ENCODE measurements at regions not wholly inside any gene's neighbourhood (a gene's known extent, or its start where the extent isn't known, plus 50 kb on each side); places are given as distances from the start of the nearest gene placed in this dataset.
"Not testable (repeated sequence)": the region's sequence is repeated elsewhere in the genome, so short reads cannot be mapped to it uniquely, and the experiment has no call there.

DNA sequence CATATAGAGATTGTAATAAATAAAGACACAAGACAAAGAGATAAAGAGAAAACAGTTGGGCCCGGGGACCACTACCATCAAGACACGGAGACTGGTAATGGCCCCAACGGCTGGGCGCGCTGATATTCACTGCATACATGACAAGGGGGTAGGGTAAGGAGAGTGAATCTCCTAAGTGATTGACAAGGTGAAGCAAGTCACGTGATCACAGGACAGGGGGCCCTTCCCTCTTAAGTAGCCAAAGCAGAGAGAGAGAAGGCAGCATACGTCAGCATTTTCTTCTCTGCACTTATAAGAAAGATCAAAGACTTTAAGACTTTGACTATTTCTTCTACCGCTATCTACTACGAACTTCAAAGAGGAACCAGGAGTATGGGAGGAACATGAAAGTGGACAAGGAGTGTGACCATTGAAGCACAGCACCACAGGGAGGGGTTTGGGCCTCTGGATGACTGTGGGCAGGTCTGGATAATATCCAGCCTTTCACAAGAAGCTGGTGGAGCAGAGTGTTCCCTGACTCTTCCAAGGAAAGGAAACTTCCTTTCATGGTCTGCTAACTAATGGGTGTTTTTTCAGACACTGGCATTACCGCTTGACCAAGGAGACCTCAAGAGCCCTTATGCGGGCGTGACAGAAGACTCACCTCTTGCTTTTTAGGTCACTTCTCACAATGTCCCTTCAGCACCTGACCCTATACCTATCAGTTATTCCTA lies 75.6 kb downstream of the MRPL39 start:
- not testable (repeated sequence) for DNase-seq (ENCODE audit: low spot score)

DNA sequence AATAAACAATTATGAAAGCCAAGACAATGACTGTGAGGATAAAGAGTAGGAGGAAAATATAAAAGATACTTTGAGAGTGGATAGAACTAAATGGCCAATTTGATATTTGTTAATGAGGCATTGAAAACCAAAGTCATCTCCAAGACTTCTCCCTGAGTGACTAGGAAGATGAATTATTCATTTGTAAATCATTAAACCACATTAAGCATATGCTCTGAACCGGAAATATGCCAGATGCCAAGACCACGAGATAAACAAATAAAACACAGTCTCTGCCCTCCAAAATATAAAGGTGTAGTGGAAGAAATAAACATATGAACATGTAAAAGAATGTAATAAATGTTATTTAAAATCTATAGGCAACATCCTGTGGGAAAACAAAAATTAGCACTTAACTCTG lies 78.8 kb downstream of the MRPL39 start:
- peak; percentile 25 for DNase-seq (ENCODE audit: low spot score)

DNA sequence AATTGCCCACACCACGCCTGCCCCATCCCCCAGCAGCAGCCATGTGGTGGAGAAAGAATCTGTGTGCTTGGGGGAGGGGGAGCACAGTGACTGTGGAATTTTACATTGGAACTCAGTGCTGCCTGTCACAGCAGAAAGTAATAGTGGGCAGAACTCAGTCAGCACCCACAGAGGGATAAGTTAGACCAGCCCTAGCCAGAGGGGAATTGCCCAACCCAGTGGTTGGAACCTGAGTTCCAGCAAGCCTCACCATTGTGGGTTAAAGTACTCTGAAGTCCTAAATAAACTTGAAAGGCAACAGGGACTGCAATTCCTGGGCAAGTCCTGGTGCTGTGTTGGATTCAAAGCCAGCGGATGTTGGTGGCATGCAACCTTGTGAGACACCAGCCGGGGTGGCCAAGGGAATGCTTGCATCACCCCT lies 88.8 kb downstream of the MRPL39 start:
- no peak for DNase-seq (ENCODE audit: low spot score)

DNA sequence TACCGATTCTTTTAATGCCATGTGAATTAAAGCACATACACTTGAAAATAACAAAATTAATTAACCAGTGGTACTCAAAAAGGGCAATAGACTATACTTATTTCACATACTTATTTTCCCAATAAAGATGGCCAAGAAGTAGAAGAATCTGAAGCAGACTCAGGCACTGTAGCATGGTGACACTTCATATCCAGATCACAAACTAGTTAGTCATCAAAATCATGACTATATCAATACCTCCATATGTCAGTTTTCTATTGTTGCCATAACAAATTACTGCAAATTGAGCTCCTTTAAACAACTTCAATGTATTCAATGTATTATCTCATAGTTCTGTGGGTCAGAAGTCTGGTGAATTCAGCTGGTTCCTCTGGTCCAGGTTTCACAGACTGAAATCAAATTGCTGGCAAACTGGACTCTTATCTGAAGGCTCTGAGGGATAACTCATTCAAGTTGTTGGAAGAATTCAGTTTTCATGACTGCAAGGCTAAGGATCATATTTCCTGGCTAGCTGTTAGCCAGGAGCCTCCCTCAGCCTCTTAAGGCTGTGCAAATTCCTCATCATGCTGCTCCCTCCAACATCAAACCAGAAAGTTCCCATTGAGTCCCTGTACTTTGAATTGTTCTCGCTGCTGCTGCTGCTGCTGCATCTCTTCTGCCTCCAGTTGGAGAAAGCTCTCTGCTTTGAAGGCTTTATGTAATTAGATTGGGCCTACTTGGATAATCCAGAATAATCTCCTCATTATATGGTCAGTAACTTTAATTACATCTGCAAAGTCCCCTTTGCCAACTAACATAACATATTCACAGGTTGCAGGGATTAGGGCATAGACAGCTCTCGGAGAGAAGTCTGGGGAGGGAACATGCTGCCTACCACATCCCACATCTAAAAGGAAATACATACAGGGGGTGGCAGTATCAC lies 91.5 kb downstream of the MRPL39 start:
- no peak for DNase-seq (ENCODE audit: low spot score)

DNA sequence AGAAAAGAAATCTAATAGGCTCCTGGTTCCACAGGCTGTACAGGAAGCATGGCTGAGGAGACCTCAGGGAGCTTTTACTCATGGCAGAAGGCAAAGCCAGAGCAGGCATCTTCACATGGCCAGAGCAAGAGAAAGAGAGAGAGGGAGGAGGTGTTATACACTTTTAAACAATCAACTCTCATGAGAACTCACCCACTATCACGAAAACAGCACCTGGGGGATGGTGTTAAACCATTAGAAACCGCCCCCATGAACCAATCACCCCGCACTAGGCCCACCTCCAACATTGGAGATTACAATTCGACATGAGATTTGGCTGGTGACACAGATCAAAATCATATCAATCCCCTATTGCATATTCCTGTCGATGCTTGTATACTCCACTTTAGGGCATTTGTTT lies 93.5 kb downstream of the MRPL39 start:
- no peak for DNase-seq (ENCODE audit: low spot score)

DNA sequence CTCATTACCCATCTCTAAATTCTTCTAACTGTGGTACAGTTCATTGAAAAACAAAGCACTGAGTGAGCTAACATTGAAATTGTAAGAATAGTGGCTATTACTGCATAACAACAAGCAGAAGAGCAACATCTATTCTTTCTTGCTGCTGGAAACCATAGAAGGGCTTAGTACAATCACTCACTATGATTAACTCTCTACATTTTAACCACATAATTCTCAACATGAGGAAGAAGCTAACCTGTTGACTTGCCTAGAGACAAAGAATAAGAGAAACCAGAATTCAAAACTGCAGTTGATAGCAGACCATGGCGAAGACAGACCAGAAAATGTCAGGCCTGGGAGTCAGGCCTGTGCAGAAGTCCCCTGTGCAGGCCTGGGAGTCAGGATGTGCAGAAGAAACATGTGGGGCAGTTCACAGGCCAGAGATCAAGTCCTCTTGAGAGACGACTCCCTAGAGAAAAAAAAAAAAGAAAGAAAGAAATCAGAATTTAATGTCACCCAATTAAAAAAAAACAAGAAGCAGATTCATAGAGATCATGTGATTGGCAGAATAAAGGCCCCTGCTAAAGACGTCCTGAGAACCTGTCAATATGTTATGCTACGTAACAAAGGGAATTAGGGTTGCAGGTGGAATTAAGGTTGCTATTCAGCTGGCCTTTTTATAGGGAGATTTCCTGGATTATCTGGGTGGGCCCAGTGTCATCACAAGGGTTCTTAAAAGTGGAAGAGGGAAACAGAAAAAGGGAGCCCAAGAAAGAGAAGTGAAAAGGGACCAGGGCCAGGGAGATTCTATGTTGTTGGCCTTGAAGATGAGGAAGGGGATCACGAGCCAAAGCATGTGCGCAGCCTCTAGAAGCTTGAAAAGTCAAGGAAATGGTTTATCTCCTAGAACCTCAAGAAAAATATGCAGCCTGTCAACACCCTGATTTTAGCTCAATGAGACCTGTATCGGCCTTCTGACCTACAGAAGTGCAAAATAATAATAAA lies 94.9 kb downstream of the MRPL39 start:
- DNase-seq (ENCODE audit: low spot score) = no peak

DNA sequence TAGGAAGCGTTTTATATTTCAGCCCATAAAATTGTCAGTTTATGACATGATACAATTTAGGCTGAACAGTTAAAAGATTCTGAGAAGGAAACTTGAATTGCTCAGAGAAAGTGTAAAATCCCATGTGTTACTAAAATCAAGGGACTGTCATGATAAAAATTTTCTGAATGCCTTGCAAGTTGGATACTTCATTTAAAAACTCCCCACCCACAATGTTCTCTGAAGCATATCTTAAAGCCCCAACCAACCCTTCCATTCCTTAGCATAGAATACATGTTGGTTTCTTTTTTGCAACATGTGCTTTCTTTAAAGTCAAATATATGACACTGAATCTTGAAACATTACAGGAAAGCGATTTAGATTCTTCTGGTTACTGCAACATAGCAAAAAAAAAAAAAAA lies 97.4 kb downstream of the MRPL39 start:
- DNase-seq (ENCODE audit: low spot score) = no peak

DNA sequence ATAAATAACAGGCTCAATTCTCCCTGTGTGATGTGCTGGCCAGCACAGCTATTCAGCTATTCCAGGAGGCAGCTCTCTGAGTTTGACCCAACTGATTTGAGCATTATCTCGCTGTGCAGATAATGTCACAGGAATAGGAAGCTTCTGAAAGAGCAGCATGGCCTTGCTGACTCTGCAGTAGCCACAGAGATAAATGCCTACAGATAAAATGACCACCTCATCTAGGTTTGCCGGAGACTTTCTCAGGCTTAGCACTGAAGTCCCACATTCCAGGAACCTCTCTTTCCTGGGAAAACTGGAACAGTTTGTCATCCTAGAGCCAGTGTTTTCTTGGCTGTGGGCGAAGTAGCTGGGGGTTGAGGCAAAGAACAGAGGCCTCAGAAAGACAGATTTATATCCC lies 98.9 kb downstream of the MRPL39 start:
- no peak for DNase-seq (ENCODE audit: low spot score)

DNA sequence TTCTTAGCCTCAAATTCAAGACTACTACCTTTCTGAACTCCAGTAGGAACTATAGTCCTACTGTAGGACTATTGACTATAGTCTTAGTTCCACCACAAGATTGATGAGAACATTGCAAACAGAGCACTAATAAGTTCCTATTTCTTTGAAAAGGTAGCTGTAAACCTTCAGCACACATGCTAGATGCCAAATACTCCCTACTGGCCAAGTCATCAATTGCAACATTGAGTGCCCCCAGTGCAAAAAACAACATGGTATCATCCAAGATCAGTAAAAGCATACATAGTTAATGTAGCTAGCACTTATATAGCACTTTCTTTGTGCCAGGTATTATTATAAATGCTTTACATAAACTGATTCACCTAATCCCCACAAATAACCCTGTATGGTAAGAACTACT lies 99.8 kb downstream of the MRPL39 start:
- DNase-seq (ENCODE audit: low spot score) = no peak

DNA sequence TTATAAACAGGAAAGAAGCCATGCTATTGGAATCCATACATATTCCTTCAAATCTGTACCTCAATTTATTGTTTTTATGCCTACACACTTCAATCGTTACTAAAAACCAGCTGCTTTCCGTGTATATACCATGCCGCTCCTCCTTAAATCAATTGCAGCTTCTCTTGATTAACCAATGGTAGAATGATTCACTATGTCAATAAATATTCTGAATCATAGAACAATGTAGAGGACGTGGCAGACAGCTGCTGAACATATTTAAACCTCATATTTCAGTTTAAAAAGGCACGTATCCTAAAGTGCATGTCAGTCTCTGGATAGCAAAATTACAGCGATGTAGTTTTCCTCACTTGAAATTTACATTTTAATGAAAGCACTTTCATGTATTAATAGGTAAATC lies 100.4 kb downstream of the MRPL39 start:
- DNase-seq (ENCODE audit: low spot score) = peak; percentile 23

DNA sequence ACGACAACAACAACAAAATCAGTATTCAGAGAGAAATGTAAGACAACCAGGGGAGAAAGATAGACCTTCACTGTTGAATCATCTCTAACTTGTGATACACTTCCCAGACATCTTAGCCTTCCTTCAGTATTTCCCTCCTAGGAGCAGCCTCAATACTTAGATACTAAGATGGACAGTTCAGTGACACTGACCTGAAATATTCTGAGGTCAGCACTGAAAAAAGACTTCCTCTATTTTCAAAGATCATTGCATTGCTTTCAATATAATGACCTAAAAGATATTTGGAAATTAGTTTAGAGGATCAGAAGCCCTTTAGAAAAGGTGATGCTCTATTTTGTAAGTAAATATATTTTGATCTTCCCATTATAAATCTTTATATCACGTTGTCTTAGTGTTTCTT lies 101.0 kb downstream of the MRPL39 start:
- no peak for DNase-seq (ENCODE audit: low spot score)

DNA sequence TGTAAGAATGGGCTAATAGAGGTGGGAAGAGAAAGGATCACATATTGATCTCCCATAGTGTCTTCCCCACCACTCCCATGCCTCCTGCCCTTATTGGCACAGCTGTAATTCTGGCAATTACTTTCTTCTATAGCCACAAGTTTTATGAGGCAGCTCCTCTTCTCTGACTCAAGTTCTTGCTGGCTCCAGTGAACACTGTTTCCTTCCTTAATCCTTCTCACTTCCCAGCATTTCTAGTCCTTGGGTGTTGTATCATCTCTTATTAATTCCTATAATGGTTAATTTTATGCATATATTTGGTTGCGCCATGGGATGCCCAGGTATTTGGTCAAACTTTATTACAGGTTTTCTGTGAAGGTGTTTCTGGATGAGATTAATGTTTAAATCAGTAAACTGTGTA lies 103.3 kb downstream of the MRPL39 start:
- DNase-seq (ENCODE audit: low spot score) = no peak

DNA sequence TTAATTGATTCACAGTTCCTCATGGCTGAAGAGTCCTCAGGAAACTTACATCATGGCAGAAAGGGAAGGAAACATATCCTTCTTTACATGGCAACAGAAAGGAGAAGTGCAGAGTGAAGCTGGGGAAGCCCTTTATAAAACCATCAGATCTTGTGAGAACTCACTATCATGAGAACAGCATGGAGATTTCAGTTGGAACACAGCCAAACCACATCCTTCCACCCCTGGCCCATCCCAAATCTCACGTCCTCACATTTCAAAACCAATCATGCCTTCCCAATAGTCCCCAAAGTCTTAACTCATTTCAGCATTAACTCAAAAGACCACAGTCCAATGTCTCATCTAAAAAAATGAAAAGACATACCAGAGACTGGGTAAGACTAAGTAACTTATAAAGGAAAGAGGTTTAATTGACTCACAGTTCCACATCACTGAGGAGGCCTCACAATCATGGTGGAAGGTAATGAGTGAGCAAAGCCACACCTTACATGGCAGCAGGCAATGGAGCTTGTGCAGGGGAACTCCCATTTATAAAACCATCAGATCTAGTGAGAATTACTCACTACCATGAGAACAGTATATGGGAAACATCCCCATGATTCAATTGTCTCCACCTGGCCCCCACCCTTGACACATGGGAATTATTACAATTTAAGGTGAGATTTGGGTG lies 105.2 kb downstream of the MRPL39 start:
- DNase-seq (ENCODE audit: low spot score) = no peak

DNA sequence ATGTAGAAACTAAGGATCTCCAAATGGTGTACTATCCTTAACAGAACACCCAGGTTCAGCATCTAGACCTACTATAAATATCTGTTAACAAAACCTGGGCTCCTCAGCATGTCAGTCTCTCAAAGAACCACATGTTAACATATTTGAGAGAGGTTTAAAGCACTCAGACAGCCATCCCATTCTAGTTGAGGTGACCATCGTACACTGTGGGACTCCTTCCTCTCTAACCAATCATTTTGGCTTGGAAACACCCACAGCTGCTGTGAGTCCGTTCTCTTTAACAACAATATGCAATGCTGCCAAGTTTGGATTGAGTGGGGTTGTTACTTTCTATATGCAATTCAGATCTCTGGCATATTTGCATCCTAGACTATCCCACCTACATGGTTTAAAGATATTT lies 105.8 kb downstream of the MRPL39 start:
- no peak for DNase-seq (ENCODE audit: low spot score)

DNA sequence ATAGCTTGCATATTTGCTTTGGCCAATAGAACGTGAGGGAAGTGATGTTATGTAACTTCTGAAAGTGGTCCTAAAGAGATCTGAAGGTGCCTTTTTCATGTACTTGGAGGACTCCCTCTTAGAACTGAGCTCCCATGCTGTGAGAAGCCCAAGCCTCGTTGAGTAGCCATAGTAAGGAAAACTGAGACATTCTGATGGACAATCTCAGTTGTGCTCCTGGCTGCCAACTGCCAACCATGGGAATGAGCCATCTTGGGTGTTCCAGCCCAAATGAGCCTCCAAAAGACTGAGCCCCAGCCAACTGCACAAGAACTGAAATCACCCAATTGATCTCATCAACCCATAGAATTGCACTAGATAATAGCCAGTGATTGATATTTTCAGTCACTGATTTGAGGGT lies 106.7 kb downstream of the MRPL39 start:
- no peak for DNase-seq (ENCODE audit: low spot score)

DNA sequence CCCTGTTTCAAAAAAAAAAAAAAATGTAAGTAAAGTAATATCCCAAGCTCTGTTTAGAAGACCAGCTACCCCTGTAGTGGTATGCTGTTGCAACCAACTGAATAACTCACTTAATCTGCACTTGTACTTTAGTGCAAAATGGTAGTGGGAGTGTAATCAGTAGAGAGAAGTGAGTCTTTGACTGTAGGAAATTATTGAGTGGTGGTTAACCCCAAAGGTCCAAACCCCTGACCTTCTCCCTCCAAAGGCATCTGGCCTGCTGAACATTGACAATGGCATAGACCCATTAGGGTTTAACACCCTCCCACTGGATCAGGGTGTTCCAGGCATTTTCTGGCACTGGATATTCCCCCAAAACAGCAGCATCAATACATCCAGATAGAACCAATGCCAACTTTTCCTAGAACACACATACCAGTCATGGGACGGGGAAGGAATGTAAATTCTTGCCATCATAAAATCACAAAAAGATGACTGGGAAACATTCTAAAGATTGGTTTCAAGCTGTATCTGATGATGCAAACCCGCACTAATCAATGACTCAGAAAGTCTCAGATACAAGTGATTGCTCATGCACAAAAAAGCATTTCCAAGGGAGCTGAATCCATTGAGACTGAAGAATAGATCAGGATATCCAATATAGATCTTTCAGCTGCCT lies 110.3 kb downstream of the MRPL39 start:
- DNase-seq (ENCODE audit: low spot score) = no peak

DNA sequence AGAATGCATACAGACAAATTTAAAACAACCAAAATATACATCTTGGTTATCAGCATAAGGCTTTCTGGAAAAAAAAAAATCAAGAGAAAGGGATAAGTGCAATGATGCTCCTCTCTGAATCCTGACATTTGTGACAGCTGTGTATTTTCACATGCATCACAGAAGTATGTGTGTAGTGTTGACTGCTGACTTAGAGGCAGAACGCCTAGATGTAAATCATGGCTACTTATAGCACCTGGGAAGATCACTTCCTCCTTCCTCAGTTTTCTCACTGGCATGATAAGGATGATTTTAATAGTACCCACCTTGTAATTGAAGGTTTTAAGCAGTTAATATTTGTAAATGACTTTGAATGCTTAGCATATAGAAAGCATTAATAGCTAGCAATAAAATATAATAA lies 112.5 kb downstream of the MRPL39 start:
- DNase-seq (ENCODE audit: low spot score) = no peak

DNA sequence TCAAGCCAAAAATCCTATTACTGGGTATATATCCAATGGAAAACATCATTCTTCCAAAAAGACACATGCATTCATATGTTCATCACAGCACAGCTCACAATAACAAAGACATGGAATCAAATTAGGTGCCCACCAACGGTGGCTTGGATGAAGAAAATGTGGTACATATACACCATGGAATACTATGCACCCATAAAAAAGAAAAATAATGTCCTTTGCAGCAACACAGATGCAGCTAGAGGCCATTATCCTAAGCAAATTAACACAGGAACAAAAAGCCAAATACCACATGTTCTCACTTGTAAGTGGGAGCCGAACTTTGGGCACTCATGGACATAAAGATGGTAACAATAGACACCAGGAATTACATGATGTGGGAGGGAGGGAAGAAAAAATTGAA lies 113.6 kb downstream of the MRPL39 start:
- no peak for DNase-seq (ENCODE audit: low spot score)

DNA sequence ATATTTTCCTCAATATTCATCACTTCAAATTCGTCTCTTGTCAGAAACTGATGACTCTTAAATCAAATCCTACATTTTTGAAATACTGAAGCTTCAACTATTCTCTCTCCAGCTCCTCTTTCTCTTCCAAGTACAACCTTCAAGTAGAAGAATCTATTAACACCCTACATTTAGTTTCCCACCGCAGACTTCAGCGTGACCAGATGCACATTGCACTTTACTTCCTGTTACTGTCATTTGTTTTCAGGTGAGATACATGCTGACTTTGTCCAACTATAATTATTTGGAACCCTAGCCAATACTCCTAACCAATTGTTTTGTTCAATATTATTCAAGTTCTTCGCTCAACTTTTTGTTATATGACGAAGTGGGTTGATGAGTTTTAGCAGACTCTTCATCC lies 116.0 kb downstream of the MRPL39 start:
- no peak for DNase-seq (ENCODE audit: low spot score)

DNA sequence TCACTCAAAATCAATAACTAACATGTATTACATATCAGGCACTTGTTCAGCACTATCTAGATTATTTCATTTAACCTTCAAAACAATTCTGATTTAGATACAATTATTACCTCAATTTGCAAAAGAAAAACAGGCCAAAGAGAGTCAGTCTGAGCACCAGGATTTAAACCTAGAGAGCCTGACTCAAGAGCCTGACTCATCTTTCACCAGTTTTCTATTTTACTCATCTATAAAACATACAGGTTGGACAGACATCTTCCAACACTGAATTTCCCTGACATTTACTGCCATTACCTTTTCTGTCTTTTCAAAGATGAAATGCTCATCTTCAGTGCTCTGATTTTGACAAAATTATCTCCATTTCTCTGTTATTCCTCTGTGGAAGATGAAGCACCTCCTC lies 116.5 kb downstream of the MRPL39 start:
- no peak for DNase-seq (ENCODE audit: low spot score)

DNA sequence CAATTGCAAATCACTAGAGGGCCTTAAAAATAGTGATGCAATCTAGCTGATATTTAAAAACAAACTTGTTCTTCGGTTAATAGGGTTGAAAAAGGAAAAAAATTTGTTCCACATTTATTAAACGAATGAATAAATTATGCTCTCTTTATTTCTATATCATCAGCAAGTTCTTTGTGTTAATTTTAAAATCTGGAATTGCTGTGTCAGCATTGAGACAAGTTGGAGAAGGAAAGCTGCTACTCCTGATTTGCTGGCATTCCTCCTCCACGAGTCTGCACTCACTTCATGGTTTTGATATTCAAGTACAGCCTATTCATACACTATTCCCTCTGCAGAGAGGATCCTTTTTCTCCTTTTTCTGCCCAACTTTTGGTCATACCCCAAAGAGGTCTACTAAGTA lies 117.6 kb downstream of the MRPL39 start:
- DNase-seq (ENCODE audit: low spot score) = no peak
